ENCODE measurements at regions not wholly inside any gene's neighbourhood (a gene's known extent, or its start where the extent isn't known, plus 50 kb on each side); places are given as distances from the start of the nearest gene placed in this dataset.

DNA sequence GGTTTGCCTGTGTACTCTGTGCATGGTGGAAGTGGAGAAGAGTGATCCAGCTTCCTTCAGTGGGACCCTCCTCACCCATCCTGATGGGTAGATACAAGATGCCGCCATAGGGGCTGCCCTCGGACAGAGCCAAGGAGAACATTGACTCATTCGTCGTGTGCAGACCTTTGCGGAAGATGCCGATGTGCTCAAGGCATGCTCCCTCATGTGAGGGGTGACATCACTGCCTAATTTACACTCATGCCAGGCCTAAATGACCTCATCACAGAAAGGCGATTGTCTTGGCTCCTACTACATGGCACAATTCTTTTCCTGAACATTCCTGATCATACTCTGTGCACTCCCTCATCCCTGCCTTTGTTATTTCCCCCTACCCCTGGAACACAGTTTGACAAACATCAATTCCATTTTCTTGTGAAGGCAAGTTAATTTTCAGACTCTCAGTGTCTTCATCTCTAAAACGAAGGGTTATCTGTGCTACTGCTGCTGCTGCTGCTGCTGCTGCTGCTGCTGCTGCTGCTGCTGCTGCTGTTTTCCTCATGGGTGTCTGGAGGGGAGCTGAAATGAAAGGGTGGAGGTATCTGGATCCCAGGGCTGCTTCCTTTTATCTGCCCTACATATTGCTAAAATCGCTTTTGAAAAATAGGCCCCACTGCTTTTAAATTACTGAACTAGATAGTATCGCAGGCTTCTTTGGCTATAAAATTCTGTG, 146.5 kb upstream of the ARGLU1 start:
- Mint-ChIP-seq H3K27me3 (ENCODE audit: low read depth) (no peaks in the 10 kb centered on the region), H3K9me3 (peaks cover 2 to 7% of the 10 kb centered on the region in 2 experiments; a peak in 4 of 5 replicates), H3K4me3 (no peak overlapping the region), H3K27ac (no peak overlapping the region; a peak in 1 of 7 replicates), H3K36me3 (ENCODE audit: insufficient read depth in 1 of 3, low read depth in 3 of 3) (peaks cover 0 to 6% (median 0%) of the 10 kb centered on the region in 3 experiments; a peak in 1 of 7 replicates), H3K4me1 (peaks cover 9 to 17% of the 10 kb centered on the region in 2 experiments)
- Histone ChIP-seq H3T11ph (ENCODE audit: low read length) (no peak overlapping the region), H2BK120ac (ENCODE audit: low read depth, low read length, poor library complexity, severe bottlenecking) (no peak overlapping the region), H2BK5ac (ENCODE audit: insufficient read length, low read length) (no peak overlapping the region), H4K20me1 (ENCODE audit: control insufficient read depth, insufficient read depth, insufficient read length) (no peaks in the 10 kb centered on the region), H3K4me1 (ENCODE audit: insufficient read depth, low read length) (no peaks in the 10 kb centered on the region; the same call in 1 of the 2 replicates), H2AK5ac (ENCODE audit: insufficient read length, low read length) (no peak overlapping the region), H3K4ac (ENCODE audit: low read depth, low read length) (no peak overlapping the region), H3K9ac (ENCODE audit: extremely low read depth, insufficient read length, low read length) (no peak overlapping the region), H3K4me2 (ENCODE audit: insufficient read depth, insufficient read length, low read length) (no peak overlapping the region), H3K18ac (ENCODE audit: insufficient read length, low read depth, low read length) (no peak overlapping the region), H4K5ac (ENCODE audit: insufficient read length, low read depth, low read length) (no peak overlapping the region), H3K14ac (ENCODE audit: insufficient read depth, low read length) (no peak overlapping the region), H3K23me2 (ENCODE audit: insufficient read length, low read depth, low read length, poor library complexity, severe bottlenecking) (no peaks in the 10 kb centered on the region), H2BK12ac (ENCODE audit: insufficient read length, low read depth, low read length) (no peak overlapping the region), H4K8ac (replicated peaks; ENCODE audit: insufficient read length, low read depth, low read length) (no peak overlapping the region), H3K9me3 (ENCODE audit: control insufficient read depth, low read depth, low read length) (no peaks in the 10 kb centered on the region), H2BK20ac (ENCODE audit: low read depth, low read length, poor library complexity, severe bottlenecking) (no peak overlapping the region), H3K27ac (ENCODE audit: insufficient read length, low read depth, low read length) (no peak overlapping the region), H3K79me2 (ENCODE audit: insufficient read depth, low read length) (no peaks in the 10 kb centered on the region), H3K27me3 (ENCODE audit: insufficient read depth, low read length) (no peaks in the 10 kb centered on the region), H3K56ac (ENCODE audit: insufficient read length, low read depth, low read length) (no peak overlapping the region), H2BK15ac (ENCODE audit: low read depth, low read length) (no peak overlapping the region), H4K91ac (ENCODE audit: insufficient read length, low read depth, low read length) (no peak overlapping the region), H3K79me1 (ENCODE audit: insufficient read depth, low read depth, low read length, poor library complexity, severe bottlenecking) (no peaks in the 10 kb centered on the region), H3K23ac (ENCODE audit: insufficient read length, low read depth, low read length) (no peak overlapping the region), H2AFZ (ENCODE audit: low read length) (no peak overlapping the region)
- no CpG with 5 or more reads among the region's 10 CpGs for WGBS (ENCODE audit: extremely low coverage, insufficient read length, low lambda C conversion rate)
- no peak for DNase-seq
- TF ChIP-seq, protein P1, sequence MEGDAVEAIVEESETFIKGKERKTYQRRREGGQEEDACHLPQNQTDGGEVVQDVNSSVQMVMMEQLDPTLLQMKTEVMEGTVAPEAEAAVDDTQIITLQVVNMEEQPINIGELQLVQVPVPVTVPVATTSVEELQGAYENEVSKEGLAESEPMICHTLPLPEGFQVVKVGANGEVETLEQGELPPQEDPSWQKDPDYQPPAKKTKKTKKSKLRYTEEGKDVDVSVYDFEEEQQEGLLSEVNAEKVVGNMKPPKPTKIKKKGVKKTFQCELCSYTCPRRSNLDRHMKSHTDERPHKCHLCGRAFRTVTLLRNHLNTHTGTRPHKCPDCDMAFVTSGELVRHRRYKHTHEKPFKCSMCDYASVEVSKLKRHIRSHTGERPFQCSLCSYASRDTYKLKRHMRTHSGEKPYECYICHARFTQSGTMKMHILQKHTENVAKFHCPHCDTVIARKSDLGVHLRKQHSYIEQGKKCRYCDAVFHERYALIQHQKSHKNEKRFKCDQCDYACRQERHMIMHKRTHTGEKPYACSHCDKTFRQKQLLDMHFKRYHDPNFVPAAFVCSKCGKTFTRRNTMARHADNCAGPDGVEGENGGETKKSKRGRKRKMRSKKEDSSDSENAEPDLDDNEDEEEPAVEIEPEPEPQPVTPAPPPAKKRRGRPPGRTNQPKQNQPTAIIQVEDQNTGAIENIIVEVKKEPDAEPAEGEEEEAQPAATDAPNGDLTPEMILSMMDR (conservative IDR thresholded peaks at IDR 0.05): no peak

Measured in H9 (cell line).